ENCODE measurements at regions not wholly inside any gene's neighbourhood (a gene's known extent, or its start where the extent isn't known, plus 50 kb on each side); places are given as distances from the start of the nearest gene placed in this dataset.

- intact Hi-C loops (cut with micrococcal nuclease) = no loop called here
Observed at GRCh38 chrX:20438871-20439526, 172.3 kb upstream of the RPS6KA3 start.

DNA sequence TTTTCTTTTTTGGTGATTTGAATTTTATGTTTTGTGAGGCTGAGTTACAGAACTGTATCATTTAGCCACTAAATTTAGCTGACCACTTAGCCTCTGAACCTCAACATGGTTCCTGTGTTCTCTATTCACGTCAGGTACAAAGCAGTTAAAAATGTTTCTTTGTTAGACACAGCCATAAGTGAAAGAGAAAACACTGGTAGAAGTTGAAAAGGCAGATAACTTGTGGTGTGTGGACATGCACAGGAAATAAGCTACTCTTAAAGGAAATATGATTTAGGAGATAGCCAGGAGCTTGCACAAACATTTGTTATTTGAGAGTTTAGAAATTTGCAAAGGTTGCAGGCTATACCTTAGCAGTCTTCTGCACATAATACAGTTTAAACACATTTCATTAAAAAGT, 171.0 kb upstream of the RPS6KA3 start:
- intact Hi-C loops (cut with micrococcal nuclease) = loop anchor here (1.0 to 2.0 kb wide), 3 partner anchors 15 to 184 kb away; no protein-coding TSS in a partner anchor

DNA sequence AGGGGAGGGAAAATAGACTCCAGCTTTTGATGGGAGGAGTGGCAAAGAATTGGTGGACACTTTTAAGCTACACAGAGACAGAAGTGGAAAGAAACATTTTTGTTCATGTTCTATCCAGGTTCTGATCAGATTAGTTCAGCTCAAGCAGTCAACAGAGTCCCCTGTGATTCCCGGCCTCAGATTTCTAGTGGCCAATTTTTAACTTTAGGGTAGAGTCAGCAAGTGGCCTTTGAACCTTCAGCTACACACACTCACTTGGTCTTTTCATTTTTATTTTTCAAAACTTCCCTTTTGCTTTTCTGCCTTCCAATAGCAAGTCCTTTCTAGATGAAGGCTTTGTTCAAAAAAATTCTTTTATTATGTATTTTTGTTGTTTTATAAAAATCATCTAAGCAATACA, 169.2 kb upstream of the RPS6KA3 start:
- intact Hi-C loops (cut with micrococcal nuclease) = loop anchor here (2.0 kb wide), 2 partner anchors 17 to 23 kb away; no protein-coding TSS in a partner anchor

DNA sequence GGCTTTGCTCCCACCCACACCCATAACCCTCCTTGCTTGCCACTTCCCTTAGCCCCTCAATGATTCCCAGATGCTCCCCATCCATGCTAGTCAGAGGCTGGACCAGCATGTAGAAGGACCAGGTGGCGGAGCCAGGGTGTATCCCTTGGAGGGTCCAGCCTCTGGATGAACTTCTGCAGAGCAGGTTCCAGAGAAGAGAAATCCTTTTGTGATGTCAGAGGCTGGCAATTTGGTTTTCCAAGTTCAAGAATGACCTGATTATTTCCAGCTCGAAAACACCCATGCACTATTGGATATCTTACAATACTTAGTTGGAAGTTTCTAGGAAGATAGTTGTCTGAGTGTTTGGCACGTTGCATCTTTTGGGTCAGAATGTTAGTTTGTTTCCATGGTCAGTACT, 168.3 kb upstream of the RPS6KA3 start:
- intact Hi-C loops (cut with micrococcal nuclease) = no loop called here

GRCh38 chrX:20433388-20433775, 166.7 kb upstream of the RPS6KA3 start:
- intact Hi-C loops (cut with micrococcal nuclease) = no loop called here

GRCh38 chrX:20432746-20433387, 166.2 kb upstream of the RPS6KA3 start:
- intact Hi-C loops (cut with micrococcal nuclease) = no loop called here

DNA sequence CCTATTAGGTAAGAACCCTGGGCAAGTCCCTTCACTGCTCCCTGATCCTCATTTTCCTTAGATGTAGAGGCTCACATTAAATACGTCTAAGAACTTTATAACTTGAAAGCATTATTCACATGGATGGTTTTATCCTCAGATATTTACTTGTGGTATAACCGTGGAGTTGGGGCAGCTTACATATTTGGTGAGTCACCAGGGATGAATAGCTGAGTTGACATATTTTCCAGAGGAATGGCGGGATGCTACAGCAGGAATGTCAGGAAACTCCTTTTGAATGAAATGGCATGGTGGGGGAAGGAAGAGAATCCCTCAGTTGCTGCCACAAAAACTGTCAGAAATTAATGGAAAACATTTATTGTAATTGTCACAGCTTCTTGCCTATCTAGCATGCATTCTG, 165.3 kb upstream of the RPS6KA3 start:
- intact Hi-C loops (cut with micrococcal nuclease) = no loop called here

DNA sequence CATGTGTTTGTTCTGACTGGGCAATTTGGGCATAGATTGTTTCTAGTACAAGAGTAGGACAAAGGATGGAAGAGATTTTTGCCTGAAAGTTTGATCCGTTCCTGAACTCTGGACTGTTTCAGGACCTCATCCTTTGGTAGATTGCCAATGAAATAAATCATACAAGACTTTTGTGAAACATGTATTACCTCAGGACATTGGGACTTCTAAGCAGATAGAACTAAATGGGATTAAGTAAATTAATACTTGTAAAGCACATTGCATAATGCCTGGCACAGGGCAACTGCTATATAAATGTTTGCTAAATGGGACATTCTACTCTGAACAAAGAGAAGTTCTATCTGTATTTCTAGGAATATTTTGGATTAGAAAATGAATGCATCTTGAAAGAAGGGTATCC, 164.8 kb upstream of the RPS6KA3 start:
- intact Hi-C loops (cut with micrococcal nuclease) = no loop called here

- intact Hi-C loops (cut with micrococcal nuclease) = no loop called here
Observed at GRCh38 chrX:20427173-20427770, 160.6 kb upstream of the RPS6KA3 start.

DNA sequence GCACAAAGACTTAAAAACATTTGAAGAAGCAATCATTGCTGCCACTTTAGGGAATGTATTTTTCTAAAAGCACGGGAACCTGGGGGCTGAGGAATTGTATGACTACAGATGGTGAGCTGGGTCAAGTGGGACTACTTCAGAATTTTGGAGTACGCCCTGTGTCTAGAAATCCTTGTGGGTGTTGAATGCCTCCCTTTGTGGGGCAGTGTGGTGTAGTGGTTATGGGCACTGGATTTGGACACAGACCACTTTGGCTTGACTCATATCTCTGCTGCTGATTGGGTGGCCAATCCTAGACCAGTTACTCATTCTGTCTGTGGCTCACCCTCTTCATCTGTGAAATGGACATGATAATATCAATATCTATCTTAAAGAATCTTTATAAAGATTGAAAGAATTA, 155.0 kb upstream of the RPS6KA3 start:
- intact Hi-C loops (cut with micrococcal nuclease) = no loop called here

- intact Hi-C loops (cut with micrococcal nuclease) = no loop called here
Observed at GRCh38 chrX:20421275-20421674, 154.6 kb upstream of the RPS6KA3 start.

GRCh38 chrX:20420058-20420457, 153.3 kb upstream of the RPS6KA3 start:
- intact Hi-C loops (cut with micrococcal nuclease) = no loop called here

GRCh38 chrX:20418379-20419150, 151.9 kb upstream of the RPS6KA3 start:
- intact Hi-C loops (cut with micrococcal nuclease) = no loop called here

GRCh38 chrX:20414762-20415445, 148.2 kb upstream of the RPS6KA3 start:
- intact Hi-C loops (cut with micrococcal nuclease) = no loop called here

DNA sequence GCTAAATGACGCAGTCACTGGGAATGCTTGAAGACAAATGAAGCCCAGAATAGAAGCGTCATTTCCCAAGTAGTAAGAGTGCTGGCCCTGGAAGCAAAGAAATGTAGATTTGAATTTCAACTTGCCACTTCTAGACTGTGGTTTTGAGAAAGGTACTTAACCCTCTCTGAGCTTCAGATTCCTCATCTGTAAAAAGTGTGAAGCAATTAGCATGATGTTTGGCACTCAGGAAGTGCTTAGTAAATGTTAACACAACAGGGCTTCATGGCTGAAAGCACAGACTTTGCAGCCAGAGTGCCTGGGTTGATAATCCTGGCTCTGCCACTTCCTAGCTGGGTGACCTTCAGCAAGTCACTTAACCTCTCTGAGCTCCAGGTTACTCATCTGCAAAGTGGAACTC, 147.4 kb upstream of the RPS6KA3 start:
- intact Hi-C loops (cut with micrococcal nuclease) = no loop called here

DNA sequence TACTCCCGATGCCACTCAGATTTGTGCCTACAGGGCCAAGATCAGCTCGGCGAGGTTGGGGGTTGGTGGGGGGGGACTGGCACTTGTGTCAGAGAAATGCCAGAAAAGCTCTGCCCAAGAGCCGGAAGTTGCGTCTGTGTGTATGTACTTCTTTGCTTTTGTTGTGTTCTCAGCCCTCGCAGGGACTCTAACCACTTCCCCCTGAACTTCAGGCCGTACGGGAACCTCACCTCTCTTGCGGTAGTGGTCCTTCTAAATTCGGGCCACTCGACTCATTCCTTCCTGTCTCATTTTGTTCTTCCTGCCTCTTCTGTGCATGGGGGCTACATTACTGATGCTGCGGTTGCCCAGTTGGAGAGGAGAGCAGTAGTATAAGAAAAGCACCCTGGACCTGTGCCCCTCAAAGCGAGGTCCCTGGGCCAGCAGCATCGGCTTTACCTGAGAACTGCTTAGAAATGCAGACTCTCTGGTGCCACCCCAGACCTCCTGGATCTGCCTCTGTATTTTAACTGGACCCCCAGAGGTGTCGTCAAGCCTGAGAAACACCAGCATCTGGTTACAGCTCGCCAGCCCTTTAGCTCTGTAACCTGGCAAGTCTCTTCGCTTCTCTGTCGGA, 146.3 kb upstream of the RPS6KA3 start:
- intact Hi-C loops (cut with micrococcal nuclease) = loop anchor here (1.0 to 2.0 kb wide), 3 partner anchors 24 to 146 kb away; no protein-coding TSS in a partner anchor

DNA sequence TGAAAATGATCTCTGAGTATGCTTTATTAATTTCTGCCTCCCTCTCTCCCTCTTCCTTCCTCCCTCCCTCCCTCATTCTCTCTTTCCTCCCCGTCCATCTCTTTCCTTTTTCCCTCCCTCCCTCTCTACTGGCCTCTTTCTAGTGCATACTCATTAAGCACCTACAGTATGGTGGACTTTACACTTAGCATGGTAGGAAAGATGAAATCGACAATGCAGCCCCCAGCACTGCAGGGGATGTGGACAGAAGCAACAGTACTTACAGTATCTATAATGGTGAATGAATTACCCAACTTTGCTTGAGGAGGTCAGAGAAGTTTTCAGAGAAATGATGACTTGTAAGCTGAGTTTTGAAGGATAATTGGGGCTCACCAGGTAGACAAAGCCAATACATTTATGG, 143.8 kb upstream of the RPS6KA3 start:
- intact Hi-C loops (cut with micrococcal nuclease) = no loop called here

DNA sequence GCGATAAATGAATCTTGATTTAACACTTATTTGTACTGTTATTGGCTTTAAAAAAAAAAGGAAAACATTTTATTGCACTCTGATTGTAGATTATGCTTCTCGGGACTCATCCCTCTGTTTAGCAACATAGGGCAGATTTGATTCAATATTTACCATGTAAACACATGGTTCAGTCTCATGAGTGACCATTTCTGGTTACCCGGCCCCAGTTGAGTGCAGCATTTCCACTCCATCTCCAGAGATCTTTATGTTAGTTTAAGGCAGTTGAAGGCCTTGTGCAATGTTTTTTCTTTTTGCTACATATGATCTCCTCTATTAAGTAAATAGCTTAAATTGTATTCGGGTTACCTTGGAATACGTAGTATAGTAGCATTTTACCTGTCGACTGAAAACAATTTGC, 143.3 kb upstream of the RPS6KA3 start:
- intact Hi-C loops (cut with micrococcal nuclease) = no loop called here

DNA sequence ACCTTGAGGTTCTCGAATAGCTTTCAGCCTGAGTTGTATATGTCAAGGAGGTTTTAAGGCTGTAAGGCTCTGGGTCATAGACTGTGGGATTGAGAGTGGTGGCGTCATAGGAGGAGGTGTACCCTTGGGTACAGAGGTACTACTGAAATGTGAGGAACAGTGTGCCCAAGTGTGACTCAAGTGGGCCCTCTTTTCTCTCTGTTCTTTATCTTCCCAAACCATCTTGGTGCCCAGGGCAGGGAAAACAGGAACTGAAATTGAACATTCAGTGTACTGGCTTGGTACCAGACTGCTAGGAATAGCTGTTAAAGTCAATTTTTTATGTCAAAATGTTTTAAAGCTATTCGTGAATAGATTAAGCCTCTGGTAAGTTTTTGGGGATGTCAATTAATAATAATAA, 136.2 kb upstream of the RPS6KA3 start:
- intact Hi-C loops (cut with micrococcal nuclease) = no loop called here

DNA sequence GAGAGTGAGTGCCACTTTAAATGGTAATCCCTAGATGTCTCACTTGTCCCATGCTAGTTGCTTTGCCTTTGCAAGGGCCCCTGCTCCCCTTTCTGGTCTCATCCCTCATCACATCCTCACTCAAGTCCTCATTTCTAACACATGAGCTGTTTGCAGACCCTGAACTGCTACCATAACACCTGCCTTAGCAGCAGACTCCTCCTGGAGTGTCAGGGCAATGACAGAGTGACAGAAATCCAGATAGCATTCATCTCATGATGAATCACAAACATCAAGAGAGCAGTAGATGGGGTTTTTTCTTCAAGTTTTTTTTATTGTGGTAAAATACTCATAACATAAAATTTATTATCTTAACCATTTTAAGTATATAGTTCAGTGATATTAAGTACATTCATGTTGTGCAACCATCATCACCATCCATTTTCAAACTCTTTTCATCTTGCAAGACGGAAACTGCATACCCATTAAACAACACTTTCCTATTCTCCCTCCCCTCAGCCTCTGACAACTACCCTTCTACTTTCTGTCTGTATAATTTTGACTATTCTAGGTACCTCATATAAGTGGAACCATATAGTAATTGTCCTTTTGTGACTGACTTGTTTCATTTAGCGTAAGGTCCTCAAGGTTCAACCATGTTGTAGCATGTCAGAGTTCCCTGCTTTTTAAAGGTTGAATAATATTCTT, 133.2 kb upstream of the RPS6KA3 start:
- intact Hi-C loops (cut with micrococcal nuclease) = no loop called here

All from T-helper 1 cell treated with Interleukin-12 subunit alpha and Interleukin-12 subunit beta and Interleukin-4 antibody, amounts not matched to agents 30 ng/mL and 1 ng/mL, for 36 hours (primary cell).